DMS114 treated with DMSO at 0.1 percent for 48 hours (cell line): ENCODE measurements at regions not wholly inside any gene's neighbourhood (a gene's known extent, or its start where the extent isn't known, plus 50 kb on each side); places are given as distances from the start of the nearest gene placed in this dataset.
"Not testable (repeated sequence)": the region's sequence is repeated elsewhere in the genome, so short reads cannot be mapped to it uniquely, and the experiment has no call there.

Experiments
- DNase-seq: peaks from one replicate; lab custom pipeline; 2025; ENCODE audit not compliant: unreplicated experiment; lab: John Stamatoyannopoulos, UW

DNA sequence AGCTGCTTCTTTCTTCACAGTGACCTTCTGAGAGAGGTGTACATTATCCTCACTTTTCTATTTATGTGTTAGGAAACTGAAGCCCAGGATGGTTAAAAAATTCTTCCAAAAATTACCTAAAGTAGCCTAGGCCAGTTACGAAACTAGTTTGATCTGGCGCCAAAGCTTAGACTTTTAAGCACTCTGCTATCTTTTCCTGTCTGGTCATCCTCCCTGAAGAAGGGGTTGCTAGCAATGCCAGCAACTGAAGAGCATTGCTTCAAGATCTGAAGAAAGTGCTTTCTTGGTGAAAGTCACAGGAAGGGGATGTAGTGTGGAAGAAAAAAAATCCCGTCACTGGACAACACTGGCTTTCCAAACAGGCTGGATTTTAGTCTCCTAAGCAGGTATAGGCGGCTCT lies 618.8 kb upstream of the GRM7 start:
- DNase-seq = no peak

DNA sequence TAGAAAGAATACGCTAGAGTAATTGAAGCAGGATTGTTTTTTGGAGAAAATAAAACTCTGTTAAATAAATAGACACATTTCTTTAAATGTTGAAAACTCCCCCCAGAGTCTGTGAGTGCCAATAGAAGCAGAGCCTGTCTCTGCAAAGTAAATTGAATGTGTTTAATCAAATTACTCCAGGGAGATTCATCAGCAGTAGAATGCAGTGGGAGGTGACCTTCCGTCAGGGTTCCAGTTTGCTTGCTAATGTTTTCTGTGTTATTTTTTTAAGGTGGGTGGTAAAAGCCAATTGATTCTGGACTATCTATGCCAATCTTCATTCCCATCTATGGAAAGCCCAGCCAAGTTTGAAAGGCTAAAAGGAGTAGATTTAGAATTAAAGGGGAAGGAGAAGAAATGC lies 612.4 kb upstream of the GRM7 start:
- no peak for DNase-seq

DNA sequence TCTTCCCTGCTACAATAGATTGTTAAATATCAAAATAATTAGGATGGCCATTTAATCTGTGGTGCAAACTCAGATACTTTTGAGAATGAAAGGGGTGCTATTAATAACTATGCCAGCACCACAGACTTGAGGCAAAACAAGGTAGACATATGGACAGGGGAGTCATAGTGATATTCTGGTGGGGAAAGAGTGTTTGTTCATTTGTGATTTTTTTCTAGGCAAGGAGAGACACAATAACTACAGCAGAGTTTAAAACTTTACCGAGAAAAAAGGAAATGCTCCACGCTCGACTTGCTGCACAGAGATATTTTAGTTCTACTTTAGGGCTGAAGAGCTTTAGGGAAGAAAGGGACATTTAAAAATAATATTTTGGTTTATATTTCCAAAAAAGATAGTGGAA lies 611.2 kb upstream of the GRM7 start:
- no peak for DNase-seq

DNA sequence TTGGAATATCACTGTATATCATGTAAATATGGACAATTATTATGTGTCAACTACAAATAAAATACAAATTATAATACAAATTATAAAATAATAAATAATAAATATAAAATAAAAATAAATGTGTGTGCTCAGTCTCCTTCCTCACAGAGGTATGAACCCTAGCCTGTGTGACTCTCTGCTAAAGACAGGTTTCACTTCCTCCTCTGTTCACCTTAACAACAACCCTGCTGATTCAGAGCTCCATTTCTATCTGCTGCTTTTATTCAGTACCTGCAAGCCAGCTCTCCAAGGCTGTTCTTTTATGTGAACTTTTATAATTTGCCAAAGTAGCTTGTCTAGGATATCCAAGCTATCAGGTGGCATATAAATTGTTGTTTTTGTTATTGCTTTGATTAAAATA lies 610.7 kb upstream of the GRM7 start:
- no peak for DNase-seq

DNA sequence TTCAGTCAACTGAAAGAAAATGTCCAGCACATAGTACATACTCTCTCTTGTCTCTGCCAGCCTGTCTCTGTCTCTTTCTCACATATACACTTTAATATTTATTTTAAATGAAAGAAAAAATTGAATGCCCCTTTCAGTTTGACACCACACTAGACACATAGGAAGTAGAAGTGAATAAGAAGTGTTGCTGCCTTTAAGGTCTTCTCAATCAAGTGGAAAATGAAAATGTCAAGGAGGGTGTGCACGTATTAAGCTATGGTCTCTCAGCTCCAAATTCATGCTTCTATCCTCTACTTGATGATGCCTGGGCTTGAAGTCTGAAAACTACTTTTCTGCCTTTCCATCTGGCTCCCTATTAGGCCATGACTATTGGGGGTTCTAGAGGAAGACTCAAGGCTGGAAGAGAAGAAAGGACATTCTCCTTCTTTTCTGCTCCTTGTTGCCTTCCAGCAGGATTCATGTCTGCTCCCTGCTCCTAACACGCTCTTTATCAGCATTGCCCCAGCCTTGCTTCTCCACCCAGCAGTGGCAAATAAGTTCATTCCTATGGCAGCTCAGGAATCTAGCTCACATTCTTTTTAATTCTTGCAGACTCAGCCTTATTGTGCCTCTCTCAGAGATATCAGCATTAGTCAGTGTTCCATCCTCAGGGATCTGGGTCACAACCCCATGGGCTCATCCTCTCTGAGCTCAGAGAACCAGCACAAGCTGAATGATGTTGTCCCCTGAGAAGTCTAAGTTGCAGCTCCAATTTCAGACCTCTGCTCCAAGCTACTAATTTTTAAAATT lies 609.1 kb upstream of the GRM7 start:
- DNase-seq = no peak

DNA sequence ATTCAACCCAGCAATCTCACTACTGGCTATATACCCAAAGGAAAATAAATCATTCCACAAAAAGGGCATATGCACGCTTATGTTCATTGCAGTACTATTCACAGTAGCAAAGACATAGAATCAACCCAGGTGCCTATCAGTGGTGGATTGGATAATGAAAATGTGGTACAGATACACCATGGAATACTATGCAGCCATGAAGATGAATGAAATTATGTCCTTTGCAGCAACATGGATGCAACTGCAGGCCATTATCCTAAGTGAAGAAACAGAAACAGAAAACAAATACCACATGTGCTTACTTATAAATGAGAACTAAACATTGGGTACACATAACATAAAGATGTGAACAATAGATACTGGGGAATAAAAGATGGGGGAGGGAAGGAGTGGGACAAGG lies 606.4 kb upstream of the GRM7 start:
- DNase-seq = no peak

DNA sequence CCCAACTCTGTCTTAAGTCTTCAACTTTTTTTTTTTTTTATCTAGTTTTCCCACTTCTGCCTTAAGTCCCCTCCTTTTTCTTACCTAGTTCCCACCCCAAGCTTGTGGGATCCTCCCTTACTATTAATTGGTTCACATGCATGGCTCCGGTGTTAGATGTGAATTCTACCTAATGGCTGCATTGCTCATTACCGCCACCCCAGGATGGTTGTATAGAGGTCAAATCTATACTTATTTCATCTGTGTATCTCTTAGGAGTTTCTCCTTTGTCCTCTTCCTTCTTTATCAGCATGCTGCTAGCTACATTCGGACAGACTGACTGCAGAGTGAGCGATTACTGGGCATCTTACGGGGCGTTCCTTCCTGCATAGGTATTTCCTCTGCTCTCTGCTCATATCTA lies 605.7 kb upstream of the GRM7 start:
- no peak for DNase-seq

DNA sequence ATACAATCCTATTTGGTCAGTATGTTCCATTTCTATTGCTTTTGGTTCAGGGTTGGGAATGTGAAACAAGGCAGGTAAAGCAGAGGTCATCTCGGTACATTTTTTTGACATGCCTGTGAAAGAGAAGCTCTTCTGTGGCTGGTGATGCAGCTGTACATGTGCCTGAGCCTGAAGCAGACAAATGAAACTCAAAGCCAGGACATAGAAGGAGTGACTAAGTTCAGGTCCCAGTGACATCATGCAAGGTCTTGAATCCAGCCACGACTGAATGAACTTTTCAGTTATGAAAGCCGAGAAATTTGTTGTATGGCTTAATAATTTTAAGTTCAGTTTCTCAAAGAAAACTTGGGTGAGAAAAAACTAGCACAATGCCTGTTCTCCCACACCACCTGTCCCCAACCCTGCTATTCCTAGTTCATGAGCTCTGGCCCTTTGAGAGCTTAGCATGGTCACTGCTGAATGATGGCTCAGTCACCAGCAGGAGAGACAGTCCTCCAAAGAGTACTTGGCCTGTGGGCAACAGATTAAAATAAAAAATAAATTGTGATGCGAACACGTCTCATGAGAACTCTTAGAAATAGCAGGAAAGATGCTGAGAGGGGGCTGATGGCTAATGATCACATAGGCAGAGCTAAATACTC lies 600.2 kb upstream of the GRM7 start:
- no peak for DNase-seq

DNA sequence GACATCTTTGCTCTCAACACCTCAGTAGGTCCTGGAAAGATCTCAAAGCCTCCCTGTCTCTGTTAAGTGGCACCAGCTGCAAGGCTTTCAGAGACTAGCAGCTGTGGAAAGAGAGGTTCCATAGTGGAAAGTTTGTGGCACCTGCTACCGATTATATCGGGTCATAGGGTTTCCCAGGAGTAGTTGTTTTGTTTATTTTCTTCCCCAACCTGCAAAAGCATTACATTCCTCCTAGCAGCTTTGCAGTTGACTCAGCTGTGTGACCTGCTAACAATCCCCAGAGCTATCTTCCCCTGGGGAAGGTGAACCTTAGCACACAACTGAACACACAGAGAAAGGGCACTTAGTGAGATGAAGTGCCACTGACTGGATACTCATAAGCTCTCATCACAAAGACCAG lies 598.9 kb upstream of the GRM7 start:
- no peak for DNase-seq

DNA sequence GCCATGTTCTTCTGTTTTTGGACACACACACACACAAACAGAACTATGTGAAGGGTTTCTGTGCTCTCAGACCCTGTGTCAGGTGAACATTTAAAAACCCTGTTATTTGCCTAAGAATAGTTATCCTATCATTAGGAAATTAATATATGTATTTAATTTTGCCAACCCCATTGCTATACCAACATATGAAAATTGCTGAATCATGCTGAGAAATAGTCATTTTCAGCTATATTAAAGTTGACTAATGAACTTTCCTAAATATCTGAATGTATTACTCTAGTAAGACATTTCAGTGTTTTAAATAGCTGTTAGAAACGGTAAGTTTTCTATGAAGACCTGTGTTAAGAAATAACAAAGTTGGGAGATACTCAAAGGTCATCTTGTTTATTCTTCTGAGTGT lies 596.9 kb upstream of the GRM7 start:
- DNase-seq = no peak

DNA sequence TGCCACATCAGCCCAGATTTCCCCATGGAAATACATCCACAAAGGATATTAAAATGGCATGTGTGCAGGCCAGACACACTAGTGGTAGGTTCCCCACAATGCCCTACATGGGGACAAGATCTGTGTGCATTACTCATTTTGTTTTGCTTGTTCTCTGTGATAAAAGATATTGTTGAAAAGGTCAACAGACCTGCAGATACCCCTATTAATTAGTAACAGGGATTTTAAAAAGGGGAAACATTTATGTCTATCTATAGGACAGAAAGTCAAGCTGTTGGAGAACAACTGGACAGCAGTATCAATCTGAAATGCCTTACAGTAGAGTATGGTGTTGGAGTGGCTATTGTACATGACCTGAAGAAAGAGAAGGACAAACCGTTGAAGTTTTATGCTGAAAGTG lies 596.0 kb upstream of the GRM7 start:
- no peak for DNase-seq

DNA sequence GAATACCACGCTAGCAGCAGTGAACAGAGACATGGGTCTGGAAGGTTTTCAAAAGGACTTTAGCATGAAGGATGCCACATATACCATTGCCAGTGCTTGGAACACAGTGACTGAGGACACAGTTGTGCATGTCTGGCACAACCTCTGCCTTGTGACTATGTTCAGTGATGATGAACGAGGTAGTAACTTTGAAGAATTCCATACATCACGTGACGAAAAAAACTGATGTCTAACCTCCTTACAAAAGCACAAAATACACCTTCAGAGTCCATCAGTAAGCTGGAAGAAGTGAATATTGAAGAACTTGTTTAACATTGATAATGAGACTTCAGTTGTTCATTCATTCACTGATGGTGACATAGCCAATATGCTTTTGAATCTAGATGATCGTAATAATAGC lies 594.8 kb upstream of the GRM7 start:
- DNase-seq = no peak

DNA sequence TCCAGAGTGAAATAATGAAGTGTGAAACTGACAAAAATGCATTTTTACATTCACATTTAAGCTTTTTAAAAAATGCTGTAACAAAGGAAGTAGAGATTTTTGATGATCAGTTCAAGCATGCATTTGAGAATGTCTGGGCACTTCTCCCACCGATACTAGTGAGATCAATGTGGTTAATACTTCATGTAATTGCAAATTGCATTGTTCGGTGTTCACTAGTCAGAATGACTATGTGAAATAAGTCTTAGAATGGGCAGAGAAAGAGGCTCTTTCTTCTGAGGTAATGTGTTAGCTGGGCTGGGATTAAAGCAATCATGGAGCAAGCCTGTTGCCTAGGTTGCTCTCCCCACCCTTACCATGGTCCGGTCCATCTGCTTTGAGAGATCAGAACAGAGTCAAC lies 587.0 kb upstream of the GRM7 start:
- DNase-seq = no peak

DNA sequence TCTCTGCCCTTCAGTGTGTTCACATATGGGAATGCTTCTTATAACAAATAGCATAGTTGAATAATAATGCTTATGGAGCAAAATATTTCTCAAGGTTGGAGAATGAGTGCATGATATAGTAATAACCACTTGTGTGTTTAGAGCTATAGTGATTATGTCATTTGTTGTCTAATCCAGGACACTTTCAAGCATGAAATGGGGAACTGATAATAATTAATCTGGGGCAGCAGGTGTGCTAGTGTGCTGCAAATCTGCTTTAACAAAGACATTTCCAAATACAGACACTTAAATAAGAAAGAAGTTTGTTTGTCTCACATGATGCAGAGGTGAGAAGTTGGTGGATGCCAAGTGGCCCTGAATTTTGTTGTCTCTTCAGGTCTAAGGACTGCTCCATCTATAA lies 579.3 kb upstream of the GRM7 start:
- DNase-seq = no peak

DNA sequence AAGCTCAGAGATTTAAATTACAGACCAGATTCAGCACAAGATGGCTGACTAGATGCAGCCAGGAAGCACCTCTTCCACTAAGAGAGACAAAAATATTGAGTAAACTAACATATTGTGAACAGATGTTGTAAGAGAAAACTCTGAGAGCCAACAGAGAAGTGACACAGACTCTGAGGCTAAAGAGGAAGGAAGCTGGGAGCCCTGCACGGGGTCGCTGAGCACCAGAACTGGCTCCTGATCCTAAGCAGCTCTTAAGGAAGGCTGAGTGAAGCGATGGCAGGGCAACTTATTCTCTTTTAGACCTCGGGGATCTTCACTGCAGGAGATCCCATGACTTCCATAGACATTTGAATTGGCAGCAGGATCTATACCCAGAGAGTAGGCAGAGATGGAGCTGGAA lies 578.0 kb upstream of the GRM7 start:
- no peak for DNase-seq

DNA sequence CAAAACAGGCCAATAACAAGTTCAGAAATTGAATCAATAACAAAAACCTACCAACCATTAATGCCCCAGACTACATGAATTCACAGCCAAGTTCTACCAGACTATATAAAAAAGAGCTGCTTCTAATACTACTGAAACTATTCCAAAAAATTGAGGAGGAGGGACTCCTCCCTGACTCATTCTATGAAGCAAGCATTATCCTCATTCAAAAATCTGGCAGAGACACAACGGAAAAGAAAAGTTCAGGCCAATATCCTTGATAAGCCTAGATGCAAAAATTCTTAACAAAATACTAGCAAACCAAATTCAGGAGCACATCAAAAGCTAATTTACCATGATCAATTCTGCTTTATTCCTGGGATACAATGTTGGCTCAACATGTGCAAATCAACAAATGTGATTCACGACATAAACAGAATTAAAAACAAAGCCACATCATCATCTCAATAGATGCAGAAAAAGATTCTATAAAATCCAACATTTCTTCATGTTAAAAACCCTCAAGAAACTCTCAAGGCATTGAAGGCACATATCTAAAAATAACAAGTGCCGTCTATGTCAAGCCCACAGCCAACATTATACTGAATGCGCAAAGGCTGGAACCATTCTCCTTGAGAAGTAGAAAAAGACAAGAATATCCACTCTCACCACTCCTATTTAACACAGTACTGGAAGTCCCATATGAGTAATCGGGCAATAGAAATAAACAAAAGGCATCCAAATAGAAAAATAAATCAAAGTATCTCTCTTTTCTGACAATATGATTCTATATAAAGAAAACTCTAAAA lies 573.6 kb upstream of the GRM7 start:
- no peak for DNase-seq

DNA sequence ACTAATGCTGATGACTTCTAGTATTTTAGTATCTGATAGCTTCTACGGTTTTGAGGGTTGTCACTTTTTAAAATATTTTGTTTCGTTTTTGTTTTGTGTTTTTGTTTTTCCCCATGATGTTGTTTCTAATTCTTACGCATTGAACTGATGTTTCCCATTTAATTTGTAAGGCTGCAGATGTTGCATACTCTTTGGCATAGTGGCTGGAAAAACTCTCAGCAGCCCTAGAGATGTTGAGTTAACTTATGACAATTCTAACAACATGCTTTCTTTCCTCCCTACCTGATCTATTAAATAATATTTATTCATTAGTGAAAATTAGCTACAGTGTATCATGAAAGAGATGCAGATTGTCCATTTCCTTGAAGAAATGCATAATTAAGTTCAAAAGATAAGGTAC lies 559.3 kb upstream of the GRM7 start:
- no peak for DNase-seq

DNA sequence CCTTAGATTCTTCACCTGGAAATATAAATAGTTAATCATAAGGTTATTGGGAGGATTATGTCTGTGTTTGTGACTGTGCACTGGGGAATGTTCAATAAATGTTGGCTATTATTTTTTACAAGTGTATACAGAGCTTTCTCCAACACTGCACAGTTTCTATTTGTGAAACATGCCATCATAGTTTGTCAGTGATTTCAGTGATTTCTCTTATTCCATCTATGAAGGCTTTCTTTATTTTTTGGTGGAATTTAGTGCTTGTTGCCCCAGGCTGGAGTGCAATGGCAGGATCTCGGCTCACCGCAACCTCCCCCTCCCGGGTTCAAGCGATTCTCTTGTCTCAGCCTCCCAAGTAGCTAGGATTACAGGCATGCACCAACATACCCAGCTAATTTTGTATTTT lies 545.0 kb upstream of the GRM7 start:
- DNase-seq = no peak

DNA sequence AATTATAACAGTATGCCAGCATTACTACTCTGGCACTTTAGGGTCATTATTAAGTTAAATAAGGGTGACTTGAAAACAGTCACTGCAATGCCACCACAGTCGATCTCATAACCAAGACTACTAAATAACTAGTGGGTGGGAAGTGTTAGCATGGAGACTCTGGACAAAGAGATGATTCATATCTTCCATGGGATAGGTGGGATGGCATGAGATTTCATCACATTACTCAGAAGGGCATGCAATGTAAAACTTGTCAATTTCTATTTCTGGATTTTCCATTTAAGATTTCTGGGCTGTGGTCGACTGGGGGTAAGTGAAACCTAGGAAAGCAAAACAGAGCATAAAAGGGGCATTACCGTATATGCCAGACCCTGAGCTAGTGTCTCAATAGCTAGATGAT lies 538.9 kb upstream of the GRM7 start:
- no peak for DNase-seq

DNA sequence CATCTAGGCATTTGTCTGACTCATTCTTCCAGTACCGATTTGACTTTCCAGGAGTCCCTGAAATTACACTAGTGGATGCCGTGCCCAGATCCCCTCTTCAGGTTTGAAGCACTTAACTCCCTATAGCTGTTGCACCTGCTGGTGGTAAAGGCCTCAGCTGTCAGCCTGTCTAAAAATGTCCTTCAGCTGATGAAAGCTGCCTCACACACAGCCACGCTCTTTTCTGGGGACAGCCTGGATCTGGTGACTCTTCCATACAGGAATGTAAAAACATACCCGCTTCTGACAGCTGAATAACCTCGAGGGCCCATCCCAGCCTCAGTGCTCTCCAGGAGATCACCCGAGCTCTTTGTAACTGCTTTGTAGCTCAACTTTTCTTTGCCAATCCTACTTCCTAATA lies 534.1 kb upstream of the GRM7 start:
- DNase-seq = no peak

DNA sequence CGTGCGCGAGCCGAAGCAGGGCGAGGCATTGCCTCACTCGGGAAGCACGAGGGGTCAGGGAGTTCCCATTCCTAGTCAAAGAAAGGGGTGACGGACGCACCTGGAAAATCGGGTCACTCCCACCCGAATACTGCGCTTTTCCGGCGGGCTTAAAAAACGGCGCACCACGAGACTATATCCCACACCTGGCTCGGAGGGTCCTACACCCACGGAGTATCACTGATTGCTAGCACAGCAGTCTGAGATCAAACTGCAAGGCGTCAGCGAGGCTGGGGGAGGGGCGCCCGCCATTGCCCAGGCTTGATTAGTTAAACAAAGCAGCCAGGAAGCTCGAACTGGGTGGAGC lies 520.0 kb upstream of the GRM7 start:
- DNase-seq = not testable (repeated sequence)

DNA sequence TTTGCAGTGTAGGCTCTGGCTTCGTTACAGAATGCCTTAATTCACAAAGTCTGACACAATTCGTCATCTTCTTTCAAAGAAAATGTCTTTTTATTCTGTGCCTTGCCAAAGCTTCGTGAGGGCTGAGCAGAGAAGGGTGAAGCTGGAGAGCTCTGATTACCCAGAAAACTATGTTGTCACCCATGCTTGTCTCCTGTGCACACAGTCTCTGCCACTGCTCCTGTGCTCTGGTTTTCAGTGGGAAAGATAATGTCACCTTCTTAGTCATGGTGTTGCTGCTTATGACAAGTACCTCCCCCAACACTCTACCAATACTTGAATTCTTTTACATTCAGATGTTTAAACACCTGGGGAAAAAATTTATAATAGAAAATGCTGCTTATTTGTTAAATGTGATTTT lies 509.2 kb upstream of the GRM7 start:
- no peak for DNase-seq
